Medulla oblongata (tissue), 1 donor: ENCODE measurements at regions not wholly inside any gene's neighbourhood (a gene's known extent, or its start where the extent isn't known, plus 50 kb on each side); places are given as distances from the start of the nearest gene placed in this dataset.
"Not testable (repeated sequence)": the region's sequence is repeated elsewhere in the genome, so short reads cannot be mapped to it uniquely, and the experiment has no call there.

Experiments
- DNase-seq: peaks from one replicate; pipeline ENCODE4 v3.0.0-alpha.2; 2015; ENCODE audit errors: extremely low spot score

- no peak for DNase-seq
These were observed 452.5 kb downstream of the ZNF516 start for GRCh38 chr18:76042511-76042910.

GRCh38 chr18:76018210-76018609 is 476.8 kb downstream of the ZNF516 start:
- no peak for DNase-seq

GRCh38 chr18:76013057-76013456 is 482.0 kb downstream of the ZNF516 start:
- DNase-seq, result no peak

GRCh38 chr18:76005632-76006208 is 489.3 kb downstream of the ZNF516 start:
- DNase-seq, result no peak

GRCh38 chr18:75987913-75988312 is 507.1 kb downstream of the ZNF516 start:
- not testable (repeated sequence) for DNase-seq

GRCh38 chr18:75984853-75985252 is 510.2 kb downstream of the ZNF516 start:
- DNase-seq, result no peak

GRCh38 chr18:75981102-75981501 is 513.9 kb downstream of the ZNF516 start:
- DNase-seq, result no peak

- no peak for DNase-seq
These were observed 518.0 kb downstream of the ZNF516 start for GRCh38 chr18:75977081-75977480.

GRCh38 chr18:75970212-75970611 is 524.8 kb downstream of the ZNF516 start:
- no peak for DNase-seq

- DNase-seq, result no peak
These were observed 528.6 kb downstream of the ZNF516 start for GRCh38 chr18:75966431-75966830.

- no peak for DNase-seq
These were observed 532.9 kb downstream of the ZNF516 start for GRCh38 chr18:75962036-75962572.

GRCh38 chr18:75960356-75960755 is 532.9 kb upstream of the SMIM21 start:
- DNase-seq, result not testable (repeated sequence)

- no peak for DNase-seq
These were observed 531.6 kb upstream of the SMIM21 start for GRCh38 chr18:75959150-75959549.

- DNase-seq, result no peak
These were observed 531.2 kb upstream of the SMIM21 start for GRCh38 chr18:75958683-75959082.

- no peak for DNase-seq
These were observed 517.9 kb upstream of the SMIM21 start for GRCh38 chr18:75945265-75945933.

- DNase-seq, result no peak
These were observed 509.8 kb upstream of the SMIM21 start for GRCh38 chr18:75937306-75937705.

GRCh38 chr18:75936862-75937261 is 509.4 kb upstream of the SMIM21 start:
- no peak for DNase-seq

- DNase-seq, result no peak
These were observed 503.6 kb upstream of the SMIM21 start for GRCh38 chr18:75931079-75931478.

GRCh38 chr18:75928706-75929105 is 501.2 kb upstream of the SMIM21 start:
- DNase-seq, result no peak

GRCh38 chr18:75927791-75928190 is 500.3 kb upstream of the SMIM21 start:
- DNase-seq, result no peak

- DNase-seq, result no peak
These were observed 499.3 kb upstream of the SMIM21 start for GRCh38 chr18:75926811-75927210.

- peak; percentile 20 for DNase-seq
These were observed 495.7 kb upstream of the SMIM21 start for GRCh38 chr18:75923169-75923568.

GRCh38 chr18:75916624-75916982 is 489.1 kb upstream of the SMIM21 start:
- no peak for DNase-seq
